HFFc6 (cell line): ENCODE measurements at regions not wholly inside any gene's neighbourhood (a gene's known extent, or its start where the extent isn't known, plus 50 kb on each side); places are given as distances from the start of the nearest gene placed in this dataset.

Experiments
- DNase-seq: peaks from one replicate; pipeline ENCODE4 v3.0.0-alpha.2; 2018
- H3K27ac Mint-ChIP-seq: 2 replicates; pipeline ENCODE4 v1.8.0; 2020; ENCODE audit warnings: mild to moderate bottlenecking, mixed read lengths
- H3K27me3 Mint-ChIP-seq: 2 replicates; pipeline ENCODE4 v1.8.0; 2021; ENCODE audit warnings: mild to moderate bottlenecking, moderate library complexity, mixed read lengths; ENCODE audit not compliant: insufficient read depth
- H3K36me3 Mint-ChIP-seq: 2 replicates; pipeline ENCODE4 v1.8.0; 2021; ENCODE audit warnings: low read depth, mixed read lengths
- H3K4me1 Mint-ChIP-seq: 2 replicates; pipeline ENCODE4 v1.8.0; 2020; ENCODE audit warnings: low read depth, mixed read lengths
- H3K4me3 Mint-ChIP-seq: 2 replicates; pipeline ENCODE4 v1.8.0; 2020; ENCODE audit warnings: mild to moderate bottlenecking, moderate library complexity, mixed read lengths
- H3K9me3 Mint-ChIP-seq: 2 replicates; pipeline ENCODE4 v1.8.0; 2020; ENCODE audit warnings: mild to moderate bottlenecking, mixed read lengths
- TF ChIP-seq, protein P1 (sequence below): fragments of 200-600 bp; sonication (generic); IDR thresholded peaks from 2 replicates; pipeline ENCODE4 v1.5.0; 2021; ENCODE audit warnings: antibody characterized with exemption, mild to moderate bottlenecking

DNA sequence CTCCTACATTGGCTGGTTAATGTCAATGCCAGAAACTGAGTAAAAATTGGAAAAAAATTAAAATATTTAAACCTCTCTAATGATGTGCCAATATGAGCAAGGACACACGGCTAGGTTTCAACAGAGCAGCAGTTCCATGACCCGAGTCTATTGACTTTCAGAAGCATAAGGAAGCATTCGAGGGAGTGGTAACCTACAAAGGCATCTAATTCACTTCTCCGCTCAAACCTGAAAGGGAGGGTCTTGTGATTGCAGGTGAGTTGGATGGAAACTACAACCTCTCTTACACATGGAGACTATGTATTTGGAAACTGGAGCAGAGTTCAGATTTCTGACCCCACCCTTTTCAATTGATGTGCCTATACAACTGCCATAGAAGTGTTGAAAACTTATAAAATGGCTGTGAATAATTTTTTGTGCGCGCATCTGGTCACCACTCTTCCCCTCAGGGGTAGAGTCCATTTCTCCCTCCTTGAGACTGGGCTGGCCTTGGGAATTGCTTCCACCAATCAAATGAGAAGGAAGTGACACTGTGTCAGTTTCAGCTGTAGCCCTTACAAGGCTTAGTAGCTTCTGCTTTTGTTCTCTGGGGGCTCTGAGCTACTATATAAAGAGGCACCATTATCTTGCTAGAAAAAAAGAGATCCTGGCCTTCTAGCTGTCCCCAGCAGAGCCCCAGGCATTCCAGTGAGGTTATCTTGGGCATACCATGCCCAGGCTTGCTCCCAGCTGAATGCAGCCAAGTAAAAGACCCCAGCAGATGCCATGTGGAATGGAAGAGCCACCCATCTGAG lies 278.0 kb downstream of the EPHA4 start:
- no peak for DNase-seq
- TF ChIP-seq, protein P1, sequence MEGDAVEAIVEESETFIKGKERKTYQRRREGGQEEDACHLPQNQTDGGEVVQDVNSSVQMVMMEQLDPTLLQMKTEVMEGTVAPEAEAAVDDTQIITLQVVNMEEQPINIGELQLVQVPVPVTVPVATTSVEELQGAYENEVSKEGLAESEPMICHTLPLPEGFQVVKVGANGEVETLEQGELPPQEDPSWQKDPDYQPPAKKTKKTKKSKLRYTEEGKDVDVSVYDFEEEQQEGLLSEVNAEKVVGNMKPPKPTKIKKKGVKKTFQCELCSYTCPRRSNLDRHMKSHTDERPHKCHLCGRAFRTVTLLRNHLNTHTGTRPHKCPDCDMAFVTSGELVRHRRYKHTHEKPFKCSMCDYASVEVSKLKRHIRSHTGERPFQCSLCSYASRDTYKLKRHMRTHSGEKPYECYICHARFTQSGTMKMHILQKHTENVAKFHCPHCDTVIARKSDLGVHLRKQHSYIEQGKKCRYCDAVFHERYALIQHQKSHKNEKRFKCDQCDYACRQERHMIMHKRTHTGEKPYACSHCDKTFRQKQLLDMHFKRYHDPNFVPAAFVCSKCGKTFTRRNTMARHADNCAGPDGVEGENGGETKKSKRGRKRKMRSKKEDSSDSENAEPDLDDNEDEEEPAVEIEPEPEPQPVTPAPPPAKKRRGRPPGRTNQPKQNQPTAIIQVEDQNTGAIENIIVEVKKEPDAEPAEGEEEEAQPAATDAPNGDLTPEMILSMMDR: no peak
- no peaks in the 10 kb centered on the region for H3K9me3 Mint-ChIP-seq
- no peaks in the 10 kb centered on the region; the same call in 1 of the 2 replicates for H3K27me3 Mint-ChIP-seq
- H3K4me3 Mint-ChIP-seq: no peak overlapping the region
- H3K36me3 Mint-ChIP-seq: no peaks in the 10 kb centered on the region
- H3K27ac Mint-ChIP-seq: no peak overlapping the region
- H3K4me1 Mint-ChIP-seq: peaks cover 4% of the 10 kb centered on the region; the same call in 1 of the 2 replicates

DNA sequence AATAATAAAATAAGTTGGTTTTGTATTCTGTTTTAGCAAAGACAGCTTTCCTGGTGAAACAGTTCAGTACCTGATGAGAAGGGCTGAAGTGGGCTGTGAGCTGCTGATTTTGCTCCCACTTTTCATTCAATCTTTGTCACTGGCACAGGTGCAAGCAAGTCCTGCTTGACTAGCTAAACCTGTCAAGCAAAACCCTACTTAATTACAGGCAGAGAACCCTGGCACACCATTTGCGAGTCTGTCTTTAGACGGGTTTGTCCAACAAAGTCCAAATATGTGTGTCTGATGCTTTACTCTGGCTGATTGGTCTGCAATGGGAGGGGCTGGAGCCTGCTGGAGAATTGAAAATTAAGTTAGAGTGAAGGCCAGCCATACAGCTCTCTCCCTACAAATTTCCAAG lies 267.2 kb downstream of the EPHA4 start:
- Mint-ChIP-seq H3K36me3 (no peaks in the 10 kb centered on the region), H3K27me3 (peaks cover 4% of the 10 kb centered on the region), H3K4me3 (no peak overlapping the region), H3K27ac (no peak overlapping the region), H3K4me1 (no peaks in the 10 kb centered on the region), H3K9me3 (no peaks in the 10 kb centered on the region)
- no peak for DNase-seq
- TF ChIP-seq, protein P1: no peak

DNA sequence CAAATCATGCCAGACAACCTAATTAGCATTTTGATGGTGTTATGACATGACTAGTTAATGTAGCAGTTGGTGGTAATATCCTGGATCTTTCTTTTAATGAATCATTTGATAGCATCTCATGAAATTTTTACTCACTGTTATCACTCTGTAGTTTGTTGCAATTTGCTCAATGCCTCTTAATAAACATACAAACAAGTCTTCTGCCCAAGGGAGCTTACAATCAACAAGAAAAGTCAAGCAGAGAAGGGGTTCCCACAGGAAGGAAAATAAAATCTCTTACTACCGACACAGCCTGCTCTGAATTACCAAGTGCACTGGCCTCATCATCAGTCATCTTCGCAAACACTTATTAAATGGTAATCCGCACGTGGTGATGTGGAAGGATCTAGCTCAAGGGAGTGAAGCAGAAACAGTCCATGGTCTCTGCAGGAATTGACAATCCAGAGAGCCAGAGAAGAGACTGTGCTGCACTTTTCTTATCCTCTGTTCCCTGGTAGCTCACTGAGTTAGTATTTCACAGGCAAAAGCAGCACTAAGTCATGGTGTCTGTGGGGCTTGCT lies 263.5 kb downstream of the EPHA4 start:
- Mint-ChIP-seq H3K4me1 (no peaks in the 10 kb centered on the region), H3K36me3 (no peaks in the 10 kb centered on the region), H3K4me3 (no peak overlapping the region), H3K9me3 (no peaks in the 10 kb centered on the region), H3K27ac (no peak overlapping the region), H3K27me3 (peaks cover 4% of the 10 kb centered on the region)
- no peak for DNase-seq
- TF ChIP-seq, protein P1: no peak

DNA sequence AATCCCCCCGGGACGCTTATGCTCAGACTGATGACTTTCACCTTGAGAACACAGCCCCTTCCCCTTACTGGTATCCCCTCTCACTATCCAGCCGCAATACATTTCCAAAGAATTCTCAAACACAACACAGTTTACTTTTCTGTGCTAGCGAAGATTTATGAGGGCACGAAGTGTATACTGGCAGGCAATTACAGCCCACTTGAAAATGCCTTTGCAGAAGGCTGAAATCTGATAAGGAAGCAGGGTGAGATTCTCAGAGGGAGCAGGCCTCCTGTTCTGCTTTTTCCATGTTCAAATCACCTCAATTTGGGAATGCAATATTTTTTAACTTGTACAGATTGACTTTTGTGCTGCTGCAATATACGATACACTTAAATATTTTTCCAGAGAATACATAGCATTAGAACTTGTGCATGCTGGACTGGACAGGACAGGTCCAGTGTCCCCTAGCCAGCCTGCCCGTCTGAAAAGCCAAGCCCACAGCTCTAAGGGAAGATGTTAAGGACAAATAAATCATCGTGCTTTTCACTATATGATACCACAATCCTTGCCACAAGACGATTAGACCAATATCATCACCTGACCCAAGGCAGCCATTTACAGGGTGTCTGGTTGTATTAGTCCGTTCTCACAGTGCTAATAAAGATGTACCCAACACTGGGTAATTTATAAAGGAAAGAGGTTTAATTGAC lies 262.1 kb downstream of the EPHA4 start:
- no peak for DNase-seq
- Mint-ChIP-seq H3K4me3 (no peak overlapping the region), H3K27me3 (peaks cover 4% of the 10 kb centered on the region), H3K4me1 (no peaks in the 10 kb centered on the region), H3K9me3 (no peaks in the 10 kb centered on the region), H3K36me3 (no peaks in the 10 kb centered on the region), H3K27ac (no peak overlapping the region)
- TF ChIP-seq, protein P1: no peak

DNA sequence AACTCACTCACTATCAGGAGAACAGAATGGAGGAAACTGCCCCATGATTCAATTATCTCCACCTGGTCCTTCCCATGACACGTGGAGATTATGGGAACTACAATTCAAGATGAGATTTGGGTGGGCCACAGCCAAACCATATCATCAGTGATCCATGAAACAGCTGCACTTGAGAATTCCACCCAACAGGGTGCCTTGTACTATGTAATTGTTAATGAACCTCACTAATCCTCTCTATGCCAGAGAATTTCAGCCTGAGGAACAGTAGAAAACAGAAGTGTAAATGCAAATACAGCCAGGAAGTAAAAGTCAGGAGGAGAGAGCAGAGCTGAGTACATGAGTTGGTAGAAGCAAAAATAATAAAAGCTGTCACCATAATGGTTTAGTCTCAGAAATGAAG lies 261.4 kb downstream of the EPHA4 start:
- no peaks in the 10 kb centered on the region for H3K36me3 Mint-ChIP-seq
- no peak for DNase-seq
- TF ChIP-seq, protein P1: no peak

More for the DNA sequence above, 261.4 kb downstream of the EPHA4 start:
- Mint-ChIP-seq H3K4me3 (no peak overlapping the region), H3K27ac (no peak overlapping the region), H3K4me1 (no peaks in the 10 kb centered on the region), H3K9me3 (no peaks in the 10 kb centered on the region), H3K27me3 (peaks cover 4% of the 10 kb centered on the region)
